Liver (tissue), 8 donors: ENCODE measurements at regions not wholly inside any gene's neighbourhood (a gene's known extent, or its start where the extent isn't known, plus 50 kb on each side); places are given as distances from the start of the nearest gene placed in this dataset.

Experiments
- DNase-seq: peaks from one replicate; pipeline ENCODE4 v3.0.0-alpha.2; 2017; ENCODE audit warnings: low spot score
- H3K27ac ChIP-seq, 2 donors: one replicate each; pipeline ENCODE4 v1.7.0; 2013; ENCODE audit warnings: inconsistent platforms in 2 of 2, low read length in 2 of 2, control low read depth in 1 of 2, low read depth in 1 of 2, mild to moderate bottlenecking in 1 of 2
- H3K27me3 ChIP-seq, 4 donors: one replicate each; pipeline versions ENCODE4 v1.6.1 to v1.7.0; 2013; ENCODE audit warnings: low read length in 3 of 4, inconsistent platforms in 1 of 4, mild to moderate bottlenecking in 1 of 4, moderate library complexity in 1 of 4; ENCODE audit not compliant: control insufficient read depth in 4 of 4, insufficient read depth in 4 of 4
- H3K36me3 ChIP-seq, 4 donors: one replicate each; pipeline versions ENCODE4 v1.6.1 to v1.7.0; 2013; ENCODE audit warnings: low read length in 3 of 4, mild to moderate bottlenecking in 3 of 4, low read depth in 1 of 4, moderate library complexity in 1 of 4; ENCODE audit not compliant: control insufficient read depth in 4 of 4, insufficient read depth in 3 of 4
- H3K4me1 ChIP-seq, 4 donors: one replicate each; pipeline versions ENCODE4 v1.6.1 to v1.7.0; 2013; ENCODE audit warnings: low read length in 3 of 4, mild to moderate bottlenecking in 3 of 4, moderate library complexity in 1 of 4; ENCODE audit not compliant: control insufficient read depth in 4 of 4, insufficient read depth in 4 of 4
- H3K4me3 ChIP-seq, 3 donors: one replicate each; pipeline versions ENCODE4 v1.6.1 to v1.7.0; 2013; ENCODE audit warnings: low read length in 3 of 3, control low read depth in 1 of 3, low read depth in 1 of 3, mild to moderate bottlenecking in 1 of 3
- H3K9ac ChIP-seq, 2 donors: one replicate each; pipeline ENCODE4 v1.7.0; 2013; ENCODE audit warnings: low read length in 2 of 2, mild to moderate bottlenecking in 2 of 2, moderate library complexity in 2 of 2, control low read depth in 1 of 2, low read depth in 1 of 2
- H3K9me3 ChIP-seq, 4 donors: one replicate each; pipeline versions ENCODE4 v1.6.1 to v1.7.0; 2013; ENCODE audit warnings: low read length in 3 of 4; ENCODE audit not compliant: control insufficient read depth in 4 of 4
- EGR1 ChIP-seq, 2 donors: IDR thresholded peaks; 2 replicates each; pipeline ENCODE4 v1.6.1; 2016 to 2018; ENCODE audit warnings: antibody characterized with exemption in 2 of 2, low read depth in 2 of 2
- FOXA1 ChIP-seq: IDR thresholded peaks from 2 replicates; pipeline ENCODE4 v1.6.1; 2016; ENCODE audit warnings: antibody characterized with exemption
- FOXA2 ChIP-seq: IDR thresholded peaks from 2 replicates; pipeline ENCODE4 v1.6.1; 2016; ENCODE audit warnings: antibody characterized with exemption
- GABPA ChIP-seq, 2 donors: IDR thresholded peaks in 1 of 2; conservative IDR thresholded peaks in 1 of 2; 2 replicates each; pipeline ENCODE4 v1.6.1; 2016; ENCODE audit warnings: antibody characterized with exemption in 2 of 2, mild to moderate bottlenecking in 1 of 2, moderate library complexity in 1 of 2
- HNF4A ChIP-seq, 2 donors: conservative IDR thresholded peaks; 2 replicates each; pipeline ENCODE4 v1.6.1; 2016; ENCODE audit warnings: antibody characterized with exemption in 2 of 2, mild to moderate bottlenecking in 2 of 2
- HNF4G ChIP-seq: IDR thresholded peaks from 2 replicates; pipeline ENCODE4 v1.6.1; 2016; ENCODE audit warnings: antibody characterized with exemption
- JUND ChIP-seq, 2 donors: IDR thresholded peaks; 2 replicates each; pipeline ENCODE4 v1.6.1; 2016; ENCODE audit warnings: antibody characterized with exemption in 2 of 2
- MAX ChIP-seq: IDR thresholded peaks from 2 replicates; pipeline ENCODE4 v1.6.1; 2016; ENCODE audit warnings: antibody characterized with exemption
- NR2F2 ChIP-seq: IDR thresholded peaks from 2 replicates; pipeline ENCODE4 v1.6.1; 2016; ENCODE audit warnings: antibody characterized with exemption
- RAD21 ChIP-seq, 2 donors: IDR thresholded peaks; 2 replicates each; pipeline ENCODE4 v1.6.1; 2016; ENCODE audit warnings: antibody characterized with exemption in 2 of 2, mild to moderate bottlenecking in 2 of 2
- RXRA ChIP-seq, 2 donors: IDR thresholded peaks; 2 replicates each; pipeline ENCODE4 v1.6.1; 2017 to 2018; ENCODE audit warnings: antibody characterized with exemption in 2 of 2, mild to moderate bottlenecking in 1 of 2
- SP1 ChIP-seq: IDR thresholded peaks from 2 replicates; pipeline ENCODE4 v1.6.1; 2018; ENCODE audit warnings: antibody characterized with exemption, mild to moderate bottlenecking
- TAF1 ChIP-seq: conservative IDR thresholded peaks from 2 replicates; pipeline ENCODE4 v1.6.1; 2016; ENCODE audit warnings: antibody characterized with exemption, mild to moderate bottlenecking
- YY1 ChIP-seq: IDR thresholded peaks from 2 replicates; pipeline ENCODE4 v1.6.1; 2016; ENCODE audit warnings: antibody characterized with exemption, mild to moderate bottlenecking
- WGBS: extraction: QIAGEN DNeasy Blood & Tissue Kit; methylation state at CpG from one replicate; pipeline ENCODE4 v1.1.7; 2013; 5-methylcytosine and 5-hydroxymethylcytosine counted together
- TF ChIP-seq, protein P1 (sequence below): IDR thresholded peaks from 2 replicates; pipeline ENCODE4 v1.6.1; 2016; ENCODE audit warnings: antibody characterized with exemption, mild to moderate bottlenecking
- TF ChIP-seq, protein P2 (sequence below): IDR thresholded peaks from 2 replicates; pipeline ENCODE4 v1.6.1; 2016; ENCODE audit warnings: antibody characterized with exemption
- TF ChIP-seq, protein P3 (sequence below): IDR thresholded peaks from 2 replicates; pipeline ENCODE4 v1.6.1; 2016; ENCODE audit warnings: antibody characterized with exemption
- TF ChIP-seq, protein P4 (sequence below): fragments of 150-350 bp; IDR thresholded peaks from 2 replicates; pipeline ENCODE4 v1.5.1; 2017; ENCODE audit warnings: improper control_type of control experiment, low read depth, low read length; ENCODE audit not compliant: missing input control
- donor health status: healthy.
- donor health status: healthy.
- donor health status: healthy.
- donor health status: healthy.
- donor health status: healthy.

DNA sequence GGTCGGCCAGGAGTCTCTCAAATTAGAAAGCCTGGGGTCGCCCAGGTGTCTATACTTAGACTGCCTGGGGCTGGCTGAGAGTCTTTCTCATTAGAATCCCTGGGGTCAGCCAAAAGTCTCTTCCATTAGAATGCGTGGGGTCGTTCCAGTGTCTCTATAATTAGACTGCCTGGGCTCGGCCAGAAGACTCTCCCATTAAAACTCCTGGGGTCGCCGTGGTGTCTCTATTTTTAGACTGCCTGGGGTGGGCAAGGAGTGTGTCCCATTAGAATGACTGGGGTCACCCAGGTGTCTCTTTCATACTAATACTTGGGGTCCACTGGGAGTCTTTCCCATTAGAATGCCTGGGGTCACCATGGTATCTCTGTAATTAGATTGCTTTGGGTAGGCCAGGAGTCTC is 2227.7 kb downstream of the TP53TG3F start:
- H3K9ac ChIP-seq = no peak overlapping the region
- DNase-seq = no peak
- no peak overlapping the region for H3K27ac ChIP-seq
- TF ChIP-seq JUND (IDR thresholded peaks at IDR 0.05) (no peak), HNF4A (conservative IDR thresholded peaks at IDR 0.05) (no peak), MAX (no peak), YY1 (no peak), NR2F2 (no peak), TAF1 (no peak), SP1 (no peak), FOXA2 (no peak), GABPA (IDR thresholded peaks at IDR 0.05 in 1 of 2, conservative IDR thresholded peaks at IDR 0.05 in 1 of 2) (no peak), RAD21 (IDR thresholded peaks at IDR 0.05) (no peak), FOXA1 (no peak)
- TF ChIP-seq, protein P1, sequence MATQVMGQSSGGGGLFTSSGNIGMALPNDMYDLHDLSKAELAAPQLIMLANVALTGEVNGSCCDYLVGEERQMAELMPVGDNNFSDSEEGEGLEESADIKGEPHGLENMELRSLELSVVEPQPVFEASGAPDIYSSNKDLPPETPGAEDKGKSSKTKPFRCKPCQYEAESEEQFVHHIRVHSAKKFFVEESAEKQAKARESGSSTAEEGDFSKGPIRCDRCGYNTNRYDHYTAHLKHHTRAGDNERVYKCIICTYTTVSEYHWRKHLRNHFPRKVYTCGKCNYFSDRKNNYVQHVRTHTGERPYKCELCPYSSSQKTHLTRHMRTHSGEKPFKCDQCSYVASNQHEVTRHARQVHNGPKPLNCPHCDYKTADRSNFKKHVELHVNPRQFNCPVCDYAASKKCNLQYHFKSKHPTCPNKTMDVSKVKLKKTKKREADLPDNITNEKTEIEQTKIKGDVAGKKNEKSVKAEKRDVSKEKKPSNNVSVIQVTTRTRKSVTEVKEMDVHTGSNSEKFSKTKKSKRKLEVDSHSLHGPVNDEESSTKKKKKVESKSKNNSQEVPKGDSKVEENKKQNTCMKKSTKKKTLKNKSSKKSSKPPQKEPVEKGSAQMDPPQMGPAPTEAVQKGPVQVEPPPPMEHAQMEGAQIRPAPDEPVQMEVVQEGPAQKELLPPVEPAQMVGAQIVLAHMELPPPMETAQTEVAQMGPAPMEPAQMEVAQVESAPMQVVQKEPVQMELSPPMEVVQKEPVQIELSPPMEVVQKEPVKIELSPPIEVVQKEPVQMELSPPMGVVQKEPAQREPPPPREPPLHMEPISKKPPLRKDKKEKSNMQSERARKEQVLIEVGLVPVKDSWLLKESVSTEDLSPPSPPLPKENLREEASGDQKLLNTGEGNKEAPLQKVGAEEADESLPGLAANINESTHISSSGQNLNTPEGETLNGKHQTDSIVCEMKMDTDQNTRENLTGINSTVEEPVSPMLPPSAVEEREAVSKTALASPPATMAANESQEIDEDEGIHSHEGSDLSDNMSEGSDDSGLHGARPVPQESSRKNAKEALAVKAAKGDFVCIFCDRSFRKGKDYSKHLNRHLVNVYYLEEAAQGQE = no peak
- TF ChIP-seq, protein P2, sequence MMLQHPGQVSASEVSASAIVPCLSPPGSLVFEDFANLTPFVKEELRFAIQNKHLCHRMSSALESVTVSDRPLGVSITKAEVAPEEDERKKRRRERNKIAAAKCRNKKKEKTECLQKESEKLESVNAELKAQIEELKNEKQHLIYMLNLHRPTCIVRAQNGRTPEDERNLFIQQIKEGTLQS = no peak
- no peaks in the 10 kb centered on the region for H3K4me1 ChIP-seq
- H3K27me3 ChIP-seq = no peaks in the 10 kb centered on the region
- WGBS = 66% methylated on average over 7 of the region's 7 CpGs
- H3K36me3 ChIP-seq = no peaks in the 10 kb centered on the region
- peaks cover 2 to 13% (median 6%) of the 10 kb centered on the region in 4 donors for H3K9me3 ChIP-seq
- no peak overlapping the region for H3K4me3 ChIP-seq

- Histone ChIP-seq H3K27me3 (no peaks in the 10 kb centered on the region), H3K4me1 (no peaks in the 10 kb centered on the region), H3K36me3 (no peaks in the 10 kb centered on the region), H3K9ac (no peak overlapping the region), H3K4me3 (no peak overlapping the region), H3K27ac (no peak overlapping the region), H3K9me3 (peaks cover 1 to 15% (median 6%) of the 10 kb centered on the region in 4 donors)
- TF ChIP-seq GABPA (IDR thresholded peaks at IDR 0.05 in 1 of 2, conservative IDR thresholded peaks at IDR 0.05 in 1 of 2) (no peak), MAX (no peak), FOXA2 (no peak), JUND (IDR thresholded peaks at IDR 0.05) (no peak), EGR1 (IDR thresholded peaks at IDR 0.05; ENCODE audit: low read depth in 2 of 2) (no peak), TAF1 (no peak), HNF4G (no peak), RAD21 (IDR thresholded peaks at IDR 0.05) (no peak), YY1 (no peak), RXRA (IDR thresholded peaks at IDR 0.05) (no peak)
- TF ChIP-seq, protein P1 = no peak
- TF ChIP-seq, protein P3, sequence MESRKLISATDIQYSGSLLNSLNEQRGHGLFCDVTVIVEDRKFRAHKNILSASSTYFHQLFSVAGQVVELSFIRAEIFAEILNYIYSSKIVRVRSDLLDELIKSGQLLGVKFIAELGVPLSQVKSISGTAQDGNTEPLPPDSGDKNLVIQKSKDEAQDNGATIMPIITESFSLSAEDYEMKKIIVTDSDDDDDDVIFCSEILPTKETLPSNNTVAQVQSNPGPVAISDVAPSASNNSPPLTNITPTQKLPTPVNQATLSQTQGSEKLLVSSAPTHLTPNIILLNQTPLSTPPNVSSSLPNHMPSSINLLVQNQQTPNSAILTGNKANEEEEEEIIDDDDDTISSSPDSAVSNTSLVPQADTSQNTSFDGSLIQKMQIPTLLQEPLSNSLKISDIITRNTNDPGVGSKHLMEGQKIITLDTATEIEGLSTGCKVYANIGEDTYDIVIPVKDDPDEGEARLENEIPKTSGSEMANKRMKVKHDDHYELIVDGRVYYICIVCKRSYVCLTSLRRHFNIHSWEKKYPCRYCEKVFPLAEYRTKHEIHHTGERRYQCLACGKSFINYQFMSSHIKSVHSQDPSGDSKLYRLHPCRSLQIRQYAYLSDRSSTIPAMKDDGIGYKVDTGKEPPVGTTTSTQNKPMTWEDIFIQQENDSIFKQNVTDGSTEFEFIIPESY = no peak
- TF ChIP-seq, protein P4, sequence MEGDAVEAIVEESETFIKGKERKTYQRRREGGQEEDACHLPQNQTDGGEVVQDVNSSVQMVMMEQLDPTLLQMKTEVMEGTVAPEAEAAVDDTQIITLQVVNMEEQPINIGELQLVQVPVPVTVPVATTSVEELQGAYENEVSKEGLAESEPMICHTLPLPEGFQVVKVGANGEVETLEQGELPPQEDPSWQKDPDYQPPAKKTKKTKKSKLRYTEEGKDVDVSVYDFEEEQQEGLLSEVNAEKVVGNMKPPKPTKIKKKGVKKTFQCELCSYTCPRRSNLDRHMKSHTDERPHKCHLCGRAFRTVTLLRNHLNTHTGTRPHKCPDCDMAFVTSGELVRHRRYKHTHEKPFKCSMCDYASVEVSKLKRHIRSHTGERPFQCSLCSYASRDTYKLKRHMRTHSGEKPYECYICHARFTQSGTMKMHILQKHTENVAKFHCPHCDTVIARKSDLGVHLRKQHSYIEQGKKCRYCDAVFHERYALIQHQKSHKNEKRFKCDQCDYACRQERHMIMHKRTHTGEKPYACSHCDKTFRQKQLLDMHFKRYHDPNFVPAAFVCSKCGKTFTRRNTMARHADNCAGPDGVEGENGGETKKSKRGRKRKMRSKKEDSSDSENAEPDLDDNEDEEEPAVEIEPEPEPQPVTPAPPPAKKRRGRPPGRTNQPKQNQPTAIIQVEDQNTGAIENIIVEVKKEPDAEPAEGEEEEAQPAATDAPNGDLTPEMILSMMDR = no peak
- no peak for DNase-seq
- 43% methylated on average over 5 of the region's 5 CpGs for WGBS
Measured at GRCh38 chr16:35687781-35688180, 2228.4 kb downstream of the TP53TG3F start.
